Common myeloid progenitor, CD34-positive (primary cell): ENCODE measurements at regions not wholly inside any gene's neighbourhood (a gene's known extent, or its start where the extent isn't known, plus 50 kb on each side); places are given as distances from the start of the nearest gene placed in this dataset.
"Not testable (repeated sequence)": the region's sequence is repeated elsewhere in the genome, so short reads cannot be mapped to it uniquely, and the experiment has no call there.

Source experiments
- CTCF ChIA-PET: fragments of 350-600 bp; sonication (Branson Sonifier 250); formaldehyde crosslinking; loops from one replicate; lab custom pipeline; 2021; ENCODE audit warnings: antibody characterized with exemption; lab: Charles Lee
- POLR2A ChIA-PET: fragments of 350-600 bp; sonication (Branson Sonifier 250); formaldehyde crosslinking; loops from one replicate; lab custom pipeline; 2021; ENCODE audit warnings: antibody characterized with exemption; lab: Charles Lee
- DNase-seq, 3 donors: peaks; one replicate each; pipeline versions ENCODE4 v3.0.0 to v3.0.0-alpha.2; 2013
- H3K27ac ChIP-seq, 2 experiments: 1 replicate in 1 of 2; 2 replicates in 1 of 2; pipeline ENCODE4 v1.7.0; 2013; ENCODE audit warnings: inconsistent platforms in 2 of 2, low read length in 2 of 2, mild to moderate bottlenecking in 2 of 2, low read depth in 1 of 2, moderate library complexity in 1 of 2; ENCODE audit not compliant: severe bottlenecking in 2 of 2, insufficient read depth in 1 of 2, poor library complexity in 1 of 2
- H3K27me3 ChIP-seq, 5 experiments: replicated peaks in 2 of 5; 1 replicate in 3 of 5; 2 replicates in 2 of 5; pipeline versions ENCODE4 v1.6.1 to v1.7.0; 2013; ENCODE audit warnings: low read length in 4 of 5, mild to moderate bottlenecking in 2 of 5, moderate library complexity in 2 of 5, inconsistent platforms in 1 of 5; ENCODE audit not compliant: insufficient read depth in 5 of 5, control insufficient read depth in 4 of 5
- H3K36me3 ChIP-seq, 4 experiments: 1 replicate in 2 of 4; 2 replicates in 2 of 4; pipeline versions ENCODE4 v1.6.1 to v1.7.0; 2013; ENCODE audit warnings: low read length in 3 of 4, control low read depth in 1 of 4, mild to moderate bottlenecking in 1 of 4; ENCODE audit not compliant: control insufficient read depth in 4 of 4, insufficient read depth in 4 of 4
- H3K4me1 ChIP-seq, 4 experiments: 1 replicate in 3 of 4; 2 replicates in 1 of 4; pipeline versions ENCODE4 v1.6.1 to v1.7.1; 2013; ENCODE audit warnings: low read length in 3 of 4, mild to moderate bottlenecking in 3 of 4, control low read depth in 1 of 4, inconsistent platforms in 1 of 4, moderate library complexity in 1 of 4; ENCODE audit not compliant: control insufficient read depth in 4 of 4, insufficient read depth in 4 of 4; ENCODE audit errors: control extremely low read depth in 1 of 4
- H3K4me3 ChIP-seq, 7 experiments: 1 replicate in 4 of 7; 2 replicates in 3 of 7; pipeline versions ENCODE4 v1.5.1 to v1.7.0; 2013; ENCODE audit warnings: mild to moderate bottlenecking in 7 of 7, low read length in 6 of 7, moderate library complexity in 6 of 7, inconsistent platforms in 2 of 7, low read depth in 2 of 7, control low read depth in 1 of 7; ENCODE audit not compliant: insufficient read depth in 4 of 7, control insufficient read depth in 1 of 7; ENCODE audit errors: extremely low read depth in 1 of 7
- H3K9me3 ChIP-seq, 5 experiments: 1 replicate in 4 of 5; 2 replicates in 1 of 5; pipeline versions ENCODE4 v1.6.1 to v1.7.1; 2013; ENCODE audit warnings: low read length in 4 of 5, mild to moderate bottlenecking in 2 of 5, inconsistent platforms in 1 of 5, low read depth in 1 of 5, moderate library complexity in 1 of 5; ENCODE audit not compliant: control insufficient read depth in 4 of 5, insufficient read depth in 2 of 5; ENCODE audit errors: control extremely low read depth in 1 of 5
- WGBS: methylation state at CpG from one replicate; pipeline ENCODE4 v1.1.5; 2013; ENCODE audit not compliant: insufficient coverage; 5-methylcytosine and 5-hydroxymethylcytosine counted together

DNA sequence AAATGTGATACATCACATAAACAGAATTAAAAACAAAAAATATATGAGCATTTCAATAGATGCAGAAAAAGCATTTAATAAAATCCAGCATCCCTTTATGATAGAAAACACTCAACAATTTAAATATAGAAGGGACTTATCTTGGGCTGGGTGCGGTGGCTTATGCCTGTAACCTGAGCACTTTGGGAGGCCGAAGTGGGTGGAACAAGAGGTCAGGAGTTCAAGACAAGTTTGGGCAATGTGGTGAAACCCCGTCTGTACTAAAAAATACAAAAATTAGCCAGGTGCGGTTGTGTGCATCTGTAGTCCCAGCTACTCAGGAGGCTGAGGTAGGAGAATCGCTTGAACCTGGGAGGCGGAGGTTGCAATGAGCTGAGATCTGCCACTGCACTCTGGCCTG, 409.1 kb downstream of the ICE1 start:
- CTCF ChIA-PET, DNase-seq, H3K36me3 ChIP-seq, H3K9me3 ChIP-seq, H3K27me3 ChIP-seq, H3K4me3 ChIP-seq, H3K27ac ChIP-seq, POLR2A ChIA-PET, H3K4me1 ChIP-seq: not testable (repeated sequence)
- WGBS: 96% methylated on average over 4 of the region's 6 CpGs

DNA sequence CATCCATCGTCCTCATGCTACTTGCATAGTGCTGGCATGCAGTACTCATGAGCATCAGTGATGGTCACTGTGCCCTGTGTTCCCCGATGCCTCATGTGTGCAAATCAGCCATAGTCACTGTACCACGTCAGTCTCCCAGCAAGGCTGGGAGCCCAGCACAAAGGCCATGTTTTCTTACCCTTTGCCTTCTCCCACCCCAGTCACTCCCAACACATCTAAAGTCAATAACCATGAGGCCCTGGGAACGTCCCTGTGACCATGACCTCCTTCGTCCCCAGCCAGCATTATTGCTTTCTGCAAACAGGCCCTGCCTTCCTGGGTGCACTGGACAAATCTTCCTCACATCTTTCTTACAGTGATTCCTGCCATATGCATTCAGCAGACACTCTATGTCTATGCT, 406.1 kb downstream of the ICE1 start:
- no peaks in the 10 kb centered on the region for H3K27me3 ChIP-seq
- no peak overlapping the region for H3K4me3 ChIP-seq
- H3K27ac ChIP-seq: no peak overlapping the region
- DNase-seq: no peak
- no peaks in the 10 kb centered on the region for H3K4me1 ChIP-seq
- ChIA-PET POLR2A (no interaction called here), CTCF (no interaction called here)
- no peaks in the 10 kb centered on the region for H3K9me3 ChIP-seq
- WGBS: 88% methylated on average over 5 of the region's 5 CpGs
- H3K36me3 ChIP-seq: no peaks in the 10 kb centered on the region

DNA sequence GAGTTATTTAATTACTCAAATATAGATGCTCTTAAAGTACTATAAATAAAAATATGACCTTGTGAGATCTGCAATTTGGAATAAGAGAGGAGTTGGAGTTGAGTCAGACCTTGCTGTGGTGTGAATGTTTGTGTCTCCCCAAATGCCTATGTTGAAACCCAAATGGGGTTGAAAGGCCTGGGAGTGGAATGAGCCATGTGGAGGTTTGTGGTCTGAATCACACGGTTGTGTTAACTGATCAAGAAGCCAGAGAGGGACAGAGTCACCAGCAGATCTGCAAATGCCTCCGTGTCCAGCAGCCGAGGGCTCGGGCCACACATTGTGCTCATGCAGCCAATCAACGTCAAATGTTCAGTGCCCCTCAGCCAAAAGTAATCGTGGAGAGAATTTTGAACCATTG, 404.4 kb downstream of the ICE1 start:
- no peak for DNase-seq
- POLR2A ChIA-PET: no interaction called here
- CTCF ChIA-PET: no interaction called here
- H3K36me3 ChIP-seq: no peaks in the 10 kb centered on the region
- H3K9me3 ChIP-seq: no peaks in the 10 kb centered on the region
- H3K4me1 ChIP-seq: no peaks in the 10 kb centered on the region
- 87% methylated on average over 6 of the region's 6 CpGs for WGBS
- H3K27ac ChIP-seq: no peak overlapping the region
- no peaks in the 10 kb centered on the region for H3K27me3 ChIP-seq
- H3K4me3 ChIP-seq: no peak overlapping the region

DNA sequence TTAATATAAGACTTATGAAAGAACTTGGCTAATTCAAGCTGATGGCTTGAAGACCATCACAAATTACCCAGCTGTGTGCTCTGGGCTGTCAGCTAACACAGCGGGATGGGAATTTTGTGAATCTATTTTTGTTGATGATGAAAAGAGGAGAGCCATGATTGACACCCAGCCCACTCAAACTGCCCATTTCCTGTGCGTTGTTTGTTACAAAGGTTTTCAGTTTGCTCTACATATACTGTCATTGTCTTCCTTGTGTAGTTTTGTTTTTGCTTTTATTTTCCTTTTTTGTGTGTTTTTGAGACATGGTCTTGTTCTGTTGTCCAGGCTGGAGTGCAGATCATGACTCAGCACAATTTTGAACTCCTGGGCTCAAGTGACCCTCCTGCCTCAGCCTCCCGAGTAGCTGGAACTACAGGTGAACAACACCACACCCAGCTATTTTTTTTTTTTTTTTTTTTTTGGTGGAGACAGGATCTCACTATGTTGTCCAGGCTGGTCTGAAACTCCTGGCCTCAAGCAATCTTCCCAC, 400.3 kb downstream of the ICE1 start:
- no peak for DNase-seq
- no peak overlapping the region for H3K4me3 ChIP-seq
- no peaks in the 10 kb centered on the region for H3K27me3 ChIP-seq
- H3K9me3 ChIP-seq: no peaks in the 10 kb centered on the region
- POLR2A ChIA-PET: no interaction called here
- WGBS: 80% methylated on average over 1 of the region's 3 CpGs
- CTCF ChIA-PET: no interaction called here
- no peak overlapping the region for H3K27ac ChIP-seq
- H3K4me1 ChIP-seq: no peaks in the 10 kb centered on the region
- H3K36me3 ChIP-seq: no peaks in the 10 kb centered on the region

DNA sequence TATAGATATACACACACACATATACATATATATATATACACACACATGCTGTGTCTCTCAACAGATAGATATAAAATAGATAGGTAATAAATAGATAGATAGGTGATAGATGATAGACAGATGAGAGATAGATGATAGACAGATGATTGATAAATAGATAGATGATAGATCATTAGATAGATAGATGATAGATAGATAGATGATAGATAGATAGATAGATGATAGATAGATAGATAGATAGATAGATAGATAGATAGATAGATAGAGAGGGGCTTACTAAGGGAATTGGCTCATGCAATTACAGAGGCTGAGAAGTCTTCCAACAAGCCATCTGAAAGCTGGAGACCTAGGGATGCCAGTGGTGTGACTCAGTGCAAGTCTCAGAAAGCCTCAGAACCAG, 394.5 kb downstream of the ICE1 start:
- Histone ChIP-seq H3K4me3 (no peak overlapping the region), H3K9me3 (no peaks in the 10 kb centered on the region), H3K4me1 (no peaks in the 10 kb centered on the region), H3K27me3 (no peaks in the 10 kb centered on the region), H3K36me3 (no peaks in the 10 kb centered on the region), H3K27ac (no peak overlapping the region)
- DNase-seq: no peak
- CTCF ChIA-PET: no interaction called here
- POLR2A ChIA-PET: no interaction called here

DNA sequence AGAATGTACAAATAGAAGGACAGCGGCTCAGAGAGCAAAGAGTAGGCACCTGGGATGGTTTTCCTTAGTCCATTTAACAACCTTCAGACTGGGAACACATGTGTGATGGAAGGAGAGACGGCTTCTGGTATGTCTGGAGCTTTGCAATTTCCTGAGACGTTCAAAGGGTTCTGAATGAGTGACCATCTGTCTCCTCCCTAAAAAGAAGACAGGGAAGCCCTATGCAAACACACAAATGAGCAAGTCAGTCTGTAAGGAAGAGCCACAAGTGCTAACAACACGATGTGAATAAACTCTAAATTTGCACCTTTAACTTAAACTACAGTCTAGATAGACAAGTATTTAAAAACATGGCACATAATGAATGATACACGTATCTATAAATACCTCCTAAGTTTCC, 391.0 kb downstream of the ICE1 start:
- Histone ChIP-seq H3K4me1 (no peaks in the 10 kb centered on the region), H3K9me3 (no peaks in the 10 kb centered on the region), H3K27me3 (no peaks in the 10 kb centered on the region), H3K4me3 (no peak overlapping the region), H3K27ac (no peak overlapping the region), H3K36me3 (no peaks in the 10 kb centered on the region)
- ChIA-PET POLR2A (no interaction called here), CTCF (interaction anchor here (1.5 kb wide), 1 partner anchor 23 kb away, joined by 3 read pairs; no protein-coding TSS in a partner anchor)
- no peak for DNase-seq
- 23% methylated on average over 4 of the region's 5 CpGs for WGBS

DNA sequence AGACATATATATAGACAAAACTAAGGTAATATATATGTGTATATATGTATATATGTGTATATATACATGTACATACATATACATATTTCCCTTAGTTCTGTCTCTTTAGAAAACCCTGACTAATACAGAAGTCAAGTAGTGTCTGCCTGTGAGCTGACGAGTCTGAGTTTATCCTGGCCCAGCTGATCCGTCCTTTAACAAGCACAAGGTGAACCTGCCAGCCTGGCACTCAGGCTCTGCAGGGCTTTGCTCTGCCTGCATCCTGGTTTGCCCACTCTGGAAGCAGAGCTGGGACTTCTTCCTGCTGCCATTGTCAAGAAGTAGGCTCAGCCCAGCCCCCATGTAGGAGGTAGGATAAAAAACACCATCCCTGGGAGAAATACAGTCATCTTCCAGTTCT, 388.0 kb downstream of the ICE1 start:
- ChIA-PET POLR2A (no interaction called here), CTCF (no interaction called here)
- H3K27me3 ChIP-seq: no peaks in the 10 kb centered on the region
- no peaks in the 10 kb centered on the region for H3K36me3 ChIP-seq
- H3K4me3 ChIP-seq: no peak overlapping the region
- H3K27ac ChIP-seq: no peak overlapping the region
- WGBS: 68% methylated on average over 2 of the region's 2 CpGs
- H3K9me3 ChIP-seq: no peaks in the 10 kb centered on the region
- no peaks in the 10 kb centered on the region for H3K4me1 ChIP-seq
- DNase-seq: no peak
